Loucy (cell line): ENCODE measurements at regions not wholly inside any gene's neighbourhood (a gene's known extent, or its start where the extent isn't known, plus 50 kb on each side); places are given as distances from the start of the nearest gene placed in this dataset.

ENCODE experiments used
- H2AFZ ChIP-seq: fragments of 200-600 bp; sonication (generic); 2 replicates; pipeline ENCODE4 v1.6.0; 2016; ENCODE audit warnings: antibody characterized with exemption, mild to moderate bottlenecking, low read length, moderate library complexity
- H3F3A ChIP-seq: fragments of 200-600 bp; 2 replicates; pipeline ENCODE4 v1.6.0; 2016; ENCODE audit warnings: antibody characterized with exemption, low read depth, mild to moderate bottlenecking
- H3K27me3 ChIP-seq: fragments of 200-600 bp; sonication (generic); 2 replicates; pipeline ENCODE4 v1.6.1; 2014; ENCODE audit warnings: low read length, mild to moderate bottlenecking; ENCODE audit not compliant: insufficient read depth, poor library complexity, severe bottlenecking
- H3K36me3 ChIP-seq: fragments of 200-600 bp; sonication (generic); 2 replicates; pipeline ENCODE4 v1.6.1; 2016; ENCODE audit warnings: low read length; ENCODE audit not compliant: insufficient read depth
- H3K4me1 ChIP-seq: fragments of 200-600 bp; sonication (generic); 2 replicates; pipeline ENCODE4 v1.5.1; 2014; ENCODE audit warnings: low read length, mild to moderate bottlenecking; ENCODE audit not compliant: insufficient read depth, poor library complexity, severe bottlenecking
- H3K4me2 ChIP-seq: fragments of 200-600 bp; sonication (generic); 2 replicates; pipeline ENCODE4 v1.6.0; 2014; ENCODE audit warnings: antibody characterized with exemption, low read length, low read depth, mild to moderate bottlenecking; ENCODE audit not compliant: poor library complexity, severe bottlenecking
- H3K4me3 ChIP-seq: fragments of 200-600 bp; sonication (generic); 2 replicates; pipeline ENCODE4 v1.5.1; 2014; ENCODE audit warnings: low read length, mild to moderate bottlenecking, mixed read lengths; ENCODE audit not compliant: poor library complexity, severe bottlenecking
- H3K79me2 ChIP-seq: fragments of 200-600 bp; sonication (generic); 2 replicates; pipeline ENCODE4 v1.6.1; 2014; ENCODE audit warnings: low read length; ENCODE audit not compliant: insufficient read depth
- H3K9ac ChIP-seq: fragments of 200-600 bp; sonication (generic); 2 replicates; pipeline ENCODE4 v1.6.0; 2014; ENCODE audit warnings: mild to moderate bottlenecking, low read depth, low read length, moderate library complexity; ENCODE audit not compliant: poor library complexity, severe bottlenecking
- H3K9me2 ChIP-seq: fragments of 200-600 bp; sonication (generic); replicated peaks from 2 replicates; pipeline ENCODE4 v1.6.1; 2016; ENCODE audit warnings: low read depth, low read length, mixed read lengths
- H3K9me3 ChIP-seq: fragments of 200-600 bp; sonication (generic); 2 replicates; pipeline ENCODE4 v1.6.1; 2014; ENCODE audit warnings: mild to moderate bottlenecking, antibody characterized with exemption, low read length, low read depth; ENCODE audit not compliant: insufficient read depth
- H4K20me1 ChIP-seq: fragments of 200-600 bp; sonication (generic); 2 replicates; pipeline ENCODE4 v1.6.0; 2014; ENCODE audit warnings: antibody characterized with exemption, low read length, mild to moderate bottlenecking; ENCODE audit not compliant: insufficient read depth, poor library complexity, severe bottlenecking
- CTCF ChIP-seq: fragments of 200-600 bp; sonication (generic); conservative IDR thresholded peaks from 2 replicates; pipeline ENCODE4 v1.5.1; 2014; ENCODE audit warnings: mild to moderate bottlenecking, antibody characterized with exemption, low read length
- EZH2phosphoT487 ChIP-seq: fragments of 200-600 bp; IDR thresholded peaks from 2 replicates; pipeline ENCODE4 v1.6.1; 2018; ENCODE audit warnings: antibody characterized with exemption, mild to moderate bottlenecking, moderate library complexity, borderline replicate concordance

DNA sequence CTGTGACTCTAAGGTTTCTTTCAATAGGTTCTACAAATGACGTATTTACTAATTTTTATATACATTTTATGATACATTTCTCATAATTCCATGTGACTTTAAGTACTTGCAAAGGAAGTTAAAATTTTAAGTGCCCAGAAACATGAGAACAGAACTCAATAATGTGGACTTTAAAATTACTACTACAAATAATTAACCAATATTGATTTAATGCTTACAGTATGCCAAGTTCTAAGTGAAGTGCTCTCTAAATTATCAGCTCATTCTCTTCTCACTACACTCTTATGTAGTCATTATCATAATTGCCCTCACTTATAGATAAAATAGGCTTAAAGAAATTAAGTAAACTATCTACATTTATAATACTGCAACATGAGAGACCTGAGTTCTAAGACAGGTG is 1690.7 kb upstream of the CDH9 start:
- H3K36me3 ChIP-seq = no peaks in the 10 kb centered on the region
- H3K9me3 ChIP-seq = no peaks in the 10 kb centered on the region
- no peak overlapping the region for H2AFZ ChIP-seq
- no peaks in the 10 kb centered on the region for H3F3A ChIP-seq
- no peaks in the 10 kb centered on the region for H3K9me2 ChIP-seq
- no peaks in the 10 kb centered on the region for H3K79me2 ChIP-seq
- no peak overlapping the region for H3K9ac ChIP-seq
- H3K4me2 ChIP-seq = no peak overlapping the region
- H4K20me1 ChIP-seq = no peaks in the 10 kb centered on the region
- H3K4me1 ChIP-seq = no peaks in the 10 kb centered on the region
- H3K4me3 ChIP-seq = no peak overlapping the region
- no peaks in the 10 kb centered on the region for H3K27me3 ChIP-seq
- TF ChIP-seq CTCF = no peak
- TF ChIP-seq EZH2phosphoT487 = no peak

GRCh38 chr5:28726815-28727214 is 1688.4 kb upstream of the CDH9 start:
- H3K9me3 ChIP-seq = no peaks in the 10 kb centered on the region
- no peak overlapping the region for H3K9ac ChIP-seq
- H3K36me3 ChIP-seq = no peaks in the 10 kb centered on the region
- H3K4me3 ChIP-seq = no peak overlapping the region
- H4K20me1 ChIP-seq = no peaks in the 10 kb centered on the region
- H3K4me2 ChIP-seq = no peak overlapping the region
- H2AFZ ChIP-seq = no peak overlapping the region
- TF ChIP-seq CTCF = no peak
- no peak for TF ChIP-seq EZH2phosphoT487
- no peaks in the 10 kb centered on the region for H3K4me1 ChIP-seq
- H3K9me2 ChIP-seq = no peaks in the 10 kb centered on the region
- no peaks in the 10 kb centered on the region for H3K79me2 ChIP-seq
- no peaks in the 10 kb centered on the region for H3K27me3 ChIP-seq
- H3F3A ChIP-seq = no peaks in the 10 kb centered on the region

DNA sequence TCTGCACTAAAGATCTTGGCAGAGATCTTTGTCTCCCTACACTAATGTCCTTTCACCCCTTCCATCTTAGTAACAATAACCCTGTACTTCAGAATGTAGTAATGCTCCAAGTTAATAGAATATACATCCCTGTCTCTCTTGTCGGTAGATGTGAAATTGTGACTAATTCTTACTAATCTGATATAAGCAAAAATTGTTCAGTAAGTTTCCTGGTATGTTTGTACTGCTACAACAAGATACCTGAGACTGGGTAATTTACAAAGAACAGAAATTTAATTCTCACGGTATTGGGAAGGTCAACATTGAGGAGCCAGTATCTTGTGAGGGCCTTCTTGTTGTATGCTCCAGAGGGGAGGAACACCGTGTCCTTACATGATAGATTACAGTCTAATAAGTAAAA is 1686.6 kb upstream of the CDH9 start:
- Histone ChIP-seq H3K4me1 (no peaks in the 10 kb centered on the region), H3K9me2 (no peaks in the 10 kb centered on the region), H3F3A (no peaks in the 10 kb centered on the region), H3K4me3 (no peak overlapping the region), H3K36me3 (no peaks in the 10 kb centered on the region), H3K27me3 (no peaks in the 10 kb centered on the region), H3K9me3 (no peaks in the 10 kb centered on the region), H3K79me2 (no peaks in the 10 kb centered on the region), H3K9ac (no peak overlapping the region), H2AFZ (no peak overlapping the region), H3K4me2 (no peak overlapping the region), H4K20me1 (no peaks in the 10 kb centered on the region)
- TF ChIP-seq CTCF = no peak
- TF ChIP-seq EZH2phosphoT487 = no peak
